WTC11 (cell line): ENCODE measurements at regions not wholly inside any gene's neighbourhood (a gene's known extent, or its start where the extent isn't known, plus 50 kb on each side); places are given as distances from the start of the nearest gene placed in this dataset.

Source experiments
- ATF6 ChIP-seq: sonication (generic); formaldehyde crosslinking; IDR thresholded peaks from 2 replicates; pipeline ENCODE4 v1.8.1; 2023; ENCODE audit warnings: mild to moderate bottlenecking, missing genetic modification reagents
- GRHL2 ChIP-seq: fragments of 250-450 bp; sonication (Bioruptor Pico); IDR thresholded peaks from 2 replicates; pipeline ENCODE4 v1.8.0; 2022; ENCODE audit warnings: mild to moderate bottlenecking, moderate library complexity; ENCODE audit not compliant: insufficient replicate concordance, severe bottlenecking
- NFE2L1 ChIP-seq: sonication (generic); formaldehyde crosslinking; IDR thresholded peaks from 2 replicates; pipeline ENCODE4 v1.8.1; 2023; ENCODE audit warnings: missing genetic modification reagents
- TEAD1 ChIP-seq: sonication (generic); formaldehyde crosslinking; IDR thresholded peaks from 2 replicates; pipeline ENCODE4 v1.8.0; 2022; ENCODE audit warnings: mild to moderate bottlenecking, missing genetic modification reagents
- TF ChIP-seq, protein P1 (sequence below): fragments of 200-600 bp; IDR thresholded peaks from 2 replicates; pipeline ENCODE4 v1.8.0; 2022; ENCODE audit warnings: antibody characterized with exemption
- TF ChIP-seq, protein P2 (sequence below): sonication (generic); formaldehyde crosslinking; IDR thresholded peaks from 2 replicates; pipeline ENCODE4 v1.8.1; 2022; ENCODE audit warnings: low read depth, mild to moderate bottlenecking, moderate library complexity, missing genetic modification reagents, borderline replicate concordance

GRCh38 chr9:86697999-86698398, 249.3 kb downstream of the GAS1 start:
- TF ChIP-seq, protein P1, sequence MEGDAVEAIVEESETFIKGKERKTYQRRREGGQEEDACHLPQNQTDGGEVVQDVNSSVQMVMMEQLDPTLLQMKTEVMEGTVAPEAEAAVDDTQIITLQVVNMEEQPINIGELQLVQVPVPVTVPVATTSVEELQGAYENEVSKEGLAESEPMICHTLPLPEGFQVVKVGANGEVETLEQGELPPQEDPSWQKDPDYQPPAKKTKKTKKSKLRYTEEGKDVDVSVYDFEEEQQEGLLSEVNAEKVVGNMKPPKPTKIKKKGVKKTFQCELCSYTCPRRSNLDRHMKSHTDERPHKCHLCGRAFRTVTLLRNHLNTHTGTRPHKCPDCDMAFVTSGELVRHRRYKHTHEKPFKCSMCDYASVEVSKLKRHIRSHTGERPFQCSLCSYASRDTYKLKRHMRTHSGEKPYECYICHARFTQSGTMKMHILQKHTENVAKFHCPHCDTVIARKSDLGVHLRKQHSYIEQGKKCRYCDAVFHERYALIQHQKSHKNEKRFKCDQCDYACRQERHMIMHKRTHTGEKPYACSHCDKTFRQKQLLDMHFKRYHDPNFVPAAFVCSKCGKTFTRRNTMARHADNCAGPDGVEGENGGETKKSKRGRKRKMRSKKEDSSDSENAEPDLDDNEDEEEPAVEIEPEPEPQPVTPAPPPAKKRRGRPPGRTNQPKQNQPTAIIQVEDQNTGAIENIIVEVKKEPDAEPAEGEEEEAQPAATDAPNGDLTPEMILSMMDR, result no peak
- TF ChIP-seq NFE2L1 (CRISPR knock-in tag) (no peak), TEAD1 (CRISPR knock-in tag) (no peak), ATF6 (CRISPR knock-in tag) (no peak), GRHL2 (CRISPR knock-in tag) (no peak)
- TF ChIP-seq, protein P2, sequence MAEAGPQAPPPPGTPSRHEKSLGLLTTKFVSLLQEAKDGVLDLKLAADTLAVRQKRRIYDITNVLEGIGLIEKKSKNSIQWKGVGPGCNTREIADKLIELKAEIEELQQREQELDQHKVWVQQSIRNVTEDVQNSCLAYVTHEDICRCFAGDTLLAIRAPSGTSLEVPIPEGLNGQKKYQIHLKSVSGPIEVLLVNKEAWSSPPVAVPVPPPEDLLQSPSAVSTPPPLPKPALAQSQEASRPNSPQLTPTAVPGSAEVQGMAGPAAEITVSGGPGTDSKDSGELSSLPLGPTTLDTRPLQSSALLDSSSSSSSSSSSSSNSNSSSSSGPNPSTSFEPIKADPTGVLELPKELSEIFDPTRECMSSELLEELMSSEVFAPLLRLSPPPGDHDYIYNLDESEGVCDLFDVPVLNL, result no peak
